ENCODE measurements at regions not wholly inside any gene's neighbourhood (a gene's known extent, or its start where the extent isn't known, plus 50 kb on each side); places are given as distances from the start of the nearest gene placed in this dataset.
"Not testable (repeated sequence)": the region's sequence is repeated elsewhere in the genome, so short reads cannot be mapped to it uniquely, and the experiment has no call there.

DNA sequence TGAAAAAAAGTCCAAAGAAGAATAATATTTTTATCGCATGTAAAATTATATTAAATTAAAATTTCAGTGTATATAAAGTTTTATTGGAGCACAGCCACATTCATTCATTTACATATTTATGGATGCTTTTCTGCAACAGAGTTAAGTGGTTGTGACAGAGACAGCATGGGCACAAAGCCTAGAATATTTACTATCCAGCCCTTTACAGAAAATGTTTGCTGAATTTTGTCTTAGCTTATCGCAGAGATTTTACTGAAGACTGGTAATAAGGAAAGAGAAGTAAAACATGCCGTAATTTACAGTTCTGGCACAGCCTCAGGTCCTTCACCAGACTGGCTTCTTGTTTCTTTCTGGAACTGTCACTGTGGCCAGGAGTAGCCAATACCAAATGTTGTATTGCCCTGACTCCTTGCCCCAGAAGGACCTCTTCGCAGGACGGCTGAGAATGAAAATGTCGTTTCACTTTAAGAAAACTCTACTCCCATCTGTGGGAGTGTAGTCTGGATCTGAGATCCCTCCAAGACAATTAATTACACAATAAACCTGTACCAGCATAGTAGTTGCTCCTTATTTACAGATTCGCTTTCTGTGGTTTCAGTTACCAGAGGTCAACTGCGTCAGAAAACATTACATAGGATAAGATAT, 94.9 kb upstream of the GOT2 start:
- DNase-seq = no peak

DNA sequence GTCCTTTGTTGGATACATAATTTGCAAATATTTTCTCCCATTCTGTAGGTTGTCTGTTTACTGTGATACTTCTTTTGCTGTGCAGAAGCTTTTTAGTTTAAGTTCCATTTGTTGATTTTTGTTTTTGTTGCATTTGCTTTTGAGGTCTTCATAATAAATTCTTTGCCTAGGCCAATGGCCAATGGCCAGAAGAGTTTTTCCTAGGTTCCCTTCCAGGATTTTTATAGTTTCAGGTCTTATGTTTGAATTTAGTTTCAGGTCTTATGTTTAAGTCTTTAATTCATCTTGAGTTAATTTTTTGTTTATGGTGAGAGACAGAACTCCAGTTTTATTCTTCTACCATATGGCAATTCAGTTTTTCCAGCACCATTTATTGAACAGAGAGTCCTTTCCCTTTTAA, 90.1 kb upstream of the GOT2 start:
- no peak for DNase-seq

- DNase-seq = no peak
Observed at GRCh38 chr16:58821886-58822285, 87.8 kb upstream of the GOT2 start.

- DNase-seq = no peak
Observed at GRCh38 chr16:58820411-58820810, 86.3 kb upstream of the GOT2 start.

DNA sequence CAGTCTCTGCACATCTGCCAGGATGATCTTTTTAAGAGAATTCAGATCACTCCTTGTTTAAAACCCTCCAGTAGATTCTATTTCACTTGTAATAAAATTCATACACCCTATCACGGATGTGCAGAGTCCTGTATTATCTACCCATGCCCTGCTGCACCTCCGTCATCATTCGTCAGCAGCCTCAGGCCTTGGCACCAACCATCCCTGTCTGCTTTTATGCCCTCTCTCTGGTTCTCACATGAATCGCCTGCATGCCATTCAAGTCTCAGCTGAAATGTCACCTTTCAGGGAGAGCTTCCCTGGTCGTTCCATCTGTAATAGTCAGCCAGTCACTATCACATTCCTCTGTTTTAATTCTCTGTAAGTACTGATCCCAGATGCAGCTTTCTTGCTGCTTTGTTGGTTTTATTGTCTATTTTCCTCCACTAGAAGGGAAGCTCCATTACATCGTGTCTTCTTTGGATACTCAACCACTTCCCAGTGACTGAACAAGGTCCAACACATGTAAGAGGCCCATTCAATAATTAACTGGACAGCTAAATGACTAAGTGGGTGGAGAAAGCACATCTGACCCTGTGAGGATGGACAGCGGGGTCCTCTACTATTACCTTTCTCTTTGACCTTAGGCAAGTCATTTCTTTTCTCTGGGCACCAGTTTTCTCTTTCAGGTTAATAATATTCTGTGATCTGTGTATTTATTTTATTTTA, 81.2 kb upstream of the GOT2 start:
- DNase-seq = no peak

DNA sequence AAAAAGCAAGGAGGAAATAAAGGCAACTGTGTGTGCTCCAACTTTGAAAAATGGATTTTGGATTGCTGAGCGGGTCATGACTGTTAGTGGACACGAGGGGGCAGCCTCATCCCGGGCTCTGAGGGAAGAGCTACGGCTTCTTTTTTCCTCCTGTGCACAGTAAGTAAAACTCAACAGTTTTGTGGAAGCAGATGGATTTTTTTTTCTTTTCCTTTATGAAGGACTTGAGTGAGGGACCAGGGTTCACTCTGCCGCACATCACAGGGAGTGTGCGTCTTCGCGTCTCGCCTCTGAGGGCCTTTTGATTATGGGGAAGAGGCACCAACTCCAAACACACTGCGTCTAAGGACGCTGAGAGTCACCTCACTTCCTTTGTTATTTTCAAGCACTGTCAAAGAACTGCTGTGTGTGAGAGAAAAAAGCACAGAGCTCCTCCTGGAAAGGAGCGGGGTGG, 80.3 kb upstream of the GOT2 start:
- peak; percentile 0 for DNase-seq

- no peak for DNase-seq
Observed at GRCh38 chr16:58809213-58809612, 75.1 kb upstream of the GOT2 start.

DNA sequence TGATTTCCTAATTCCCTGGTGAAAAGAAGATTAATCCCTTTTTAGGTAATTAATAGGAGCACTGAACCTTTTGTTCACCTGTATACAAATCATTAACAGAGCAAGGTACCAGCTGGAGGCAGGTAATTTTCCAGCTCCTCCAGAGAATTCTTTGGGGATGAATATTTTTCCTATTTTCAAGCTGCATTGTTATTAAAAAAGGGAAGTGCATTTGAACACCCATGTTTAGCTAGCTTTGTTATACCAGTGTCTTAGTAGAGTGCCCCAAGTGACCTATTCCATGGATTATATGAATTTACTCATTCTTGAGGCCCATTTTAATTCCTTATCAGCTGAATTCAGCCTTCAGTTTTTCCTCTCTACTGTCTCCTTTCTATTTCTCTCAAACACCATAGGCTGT, 73.2 kb upstream of the GOT2 start:
- no peak for DNase-seq

- DNase-seq = no peak
Observed at GRCh38 chr16:58801838-58802237, 67.7 kb upstream of the GOT2 start.

GRCh38 chr16:58797137-58797801, 63.2 kb upstream of the GOT2 start:
- DNase-seq = no peak

GRCh38 chr16:58793366-58793765, 59.2 kb upstream of the GOT2 start:
- DNase-seq = no peak

DNA sequence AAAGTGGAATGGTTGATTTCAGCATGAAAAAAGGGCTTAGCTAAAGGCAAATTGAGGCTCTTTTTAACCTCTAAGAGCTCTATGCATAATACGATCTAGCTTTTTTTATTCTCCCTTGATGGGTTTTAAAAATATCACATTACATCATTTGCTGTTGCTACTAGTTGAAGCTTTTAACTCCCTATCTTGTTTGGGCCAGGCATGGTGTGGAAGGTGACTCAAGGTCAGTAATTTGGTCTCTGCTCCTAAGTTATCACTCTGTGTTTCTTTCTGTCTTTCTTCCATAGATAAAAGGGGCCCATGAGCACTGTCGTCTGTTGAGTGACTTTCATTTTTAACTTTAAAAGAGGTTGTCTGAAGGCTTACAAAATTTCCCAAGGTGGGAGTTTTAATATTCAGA, 58.1 kb upstream of the GOT2 start:
- no peak for DNase-seq

DNA sequence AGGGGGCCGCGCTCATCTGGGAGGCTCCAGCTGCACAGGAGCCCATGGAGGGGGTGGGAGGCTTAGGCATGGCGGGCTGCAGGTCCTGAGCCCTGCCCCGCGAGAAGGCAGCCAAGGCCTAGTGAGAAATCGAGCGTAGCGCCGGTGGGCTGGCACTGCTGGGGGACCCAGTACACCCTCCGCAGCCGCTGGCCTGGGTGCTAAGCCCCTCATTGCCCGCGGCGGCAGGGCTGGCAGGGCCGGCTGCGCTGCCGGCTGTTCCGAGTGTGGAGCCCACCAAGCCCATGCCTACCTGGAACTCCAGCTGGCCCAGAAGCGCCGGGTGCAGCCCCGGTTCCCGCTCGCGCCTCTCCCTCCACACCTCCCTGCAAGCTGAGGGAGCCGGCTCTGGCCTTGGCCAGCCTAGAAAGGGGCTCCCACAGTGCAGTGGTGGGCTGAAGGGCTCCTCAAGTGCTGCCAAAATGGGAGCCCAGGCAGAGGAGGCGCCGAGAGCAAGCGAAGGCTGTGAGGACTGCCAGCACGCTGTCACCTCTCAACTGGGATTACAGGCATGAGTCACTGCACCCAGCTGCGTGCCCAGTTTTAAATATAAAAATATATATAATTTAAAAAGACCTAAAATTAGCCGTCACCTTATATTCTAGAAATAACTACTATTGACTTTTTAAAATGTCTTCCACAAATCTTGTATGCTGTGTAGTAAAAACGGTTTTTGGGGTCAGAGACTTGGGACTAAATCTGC, 56.9 kb upstream of the GOT2 start:
- not testable (repeated sequence) for DNase-seq

DNA sequence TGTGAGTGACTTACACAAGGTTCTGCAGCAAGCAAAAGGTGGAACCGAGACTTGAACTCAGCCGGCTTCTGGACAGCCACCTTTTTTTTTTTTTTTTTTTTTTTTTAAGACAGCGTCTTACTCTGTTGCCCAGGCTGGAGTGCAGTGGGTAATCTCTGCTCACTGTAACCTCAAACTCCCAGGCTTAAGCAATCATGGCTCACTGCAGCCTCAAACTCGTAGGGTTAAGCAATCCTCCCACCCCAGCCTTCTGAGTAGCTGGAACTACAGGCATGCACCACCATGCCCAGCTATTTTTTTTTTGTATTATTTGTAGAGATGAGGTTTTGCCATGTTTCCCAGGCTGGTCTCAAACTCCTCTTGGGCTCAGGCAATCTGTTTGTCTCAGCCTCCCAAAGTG, 55.2 kb upstream of the GOT2 start:
- DNase-seq = no peak
